GM11168 (cell line): ENCODE measurements at regions not wholly inside any gene's neighbourhood (a gene's known extent, or its start where the extent isn't known, plus 50 kb on each side); places are given as distances from the start of the nearest gene placed in this dataset.
"Not testable (repeated sequence)": the region's sequence is repeated elsewhere in the genome, so short reads cannot be mapped to it uniquely, and the experiment has no call there.

Source experiments
- in situ Hi-C: fragments of 300-500 bp; cut with MboI; formaldehyde crosslinking; loops from one replicate; pipeline ENCODE4 v1.12.0; 2022; ENCODE audit warnings: low sequenced_read_pairs; ENCODE audit not compliant: unreplicated experiment

- in situ Hi-C loops = no loop called here
Observed at GRCh38 chr1:101407505-101408211, 170.8 kb downstream of the S1PR1 start.

GRCh38 chr1:101408212-101409042 lies 171.6 kb downstream of the S1PR1 start:
- in situ Hi-C loops = no loop called here

GRCh38 chr1:101409102-101409501 lies 172.3 kb downstream of the S1PR1 start:
- in situ Hi-C loops = no loop called here

GRCh38 chr1:101410048-101410878 lies 173.4 kb downstream of the S1PR1 start:
- in situ Hi-C loops = no loop called here

- in situ Hi-C loops = no loop called here
Observed at GRCh38 chr1:101420406-101420805, 183.6 kb downstream of the S1PR1 start.

GRCh38 chr1:101428083-101428482 lies 191.3 kb downstream of the S1PR1 start:
- in situ Hi-C loops = not testable (repeated sequence)

- in situ Hi-C loops = no loop called here
Observed at GRCh38 chr1:101428562-101428961, 191.7 kb downstream of the S1PR1 start.

- in situ Hi-C loops = loop anchor here (10.0 kb wide), 1 partner anchor 507 kb away; no protein-coding TSS in a partner anchor
Observed at GRCh38 chr1:101431956-101432510, 195.2 kb downstream of the S1PR1 start.

- in situ Hi-C loops = loop anchor here (5.0 to 10.0 kb wide), 2 partner anchors 124 to 511 kb away; no protein-coding TSS in a partner anchor
Observed at GRCh38 chr1:101435831-101436511, 199.2 kb downstream of the S1PR1 start.

- in situ Hi-C loops = loop anchor here (5.0 to 10.0 kb wide), 2 partner anchors 125 to 513 kb away; no protein-coding TSS in a partner anchor
Observed at GRCh38 chr1:101437800-101438199, 201.0 kb downstream of the S1PR1 start.

GRCh38 chr1:101438359-101438758 lies 201.5 kb downstream of the S1PR1 start:
- in situ Hi-C loops = loop anchor here (5.0 to 10.0 kb wide), 2 partner anchors 126 to 514 kb away; no protein-coding TSS in a partner anchor

GRCh38 chr1:101440485-101440884 lies 203.7 kb downstream of the S1PR1 start:
- in situ Hi-C loops = no loop called here

- in situ Hi-C loops = no loop called here
Observed at GRCh38 chr1:101444381-101444780, 207.6 kb downstream of the S1PR1 start.

- in situ Hi-C loops = no loop called here
Observed at GRCh38 chr1:101444873-101445618, 208.2 kb downstream of the S1PR1 start.

- in situ Hi-C loops = no loop called here
Observed at GRCh38 chr1:101448018-101448417, 211.2 kb downstream of the S1PR1 start.

GRCh38 chr1:101450691-101451090 lies 213.9 kb downstream of the S1PR1 start:
- in situ Hi-C loops = not testable (repeated sequence)

- in situ Hi-C loops = no loop called here
Observed at GRCh38 chr1:101451888-101452287, 215.1 kb downstream of the S1PR1 start.

GRCh38 chr1:101452825-101453224 lies 216.0 kb downstream of the S1PR1 start:
- in situ Hi-C loops = no loop called here

- in situ Hi-C loops = no loop called here
Observed at GRCh38 chr1:101453844-101454243, 217.0 kb downstream of the S1PR1 start.
